Heart right ventricle (tissue), 16 donors: ENCODE measurements at regions not wholly inside any gene's neighbourhood (a gene's known extent, or its start where the extent isn't known, plus 50 kb on each side); places are given as distances from the start of the nearest gene placed in this dataset.

Experiments used
- ATAC-seq, 8 donors: fragments of 200-7000 bp; cut with Tn5 transposase; one replicate each; pipeline ENCODE4 v1.9.1; 2020; ENCODE audit warnings: mild to moderate bottlenecking in 8 of 8, moderate library complexity in 8 of 8, moderate number of reproducible peaks in 1 of 8
- DNase-seq, 2 donors: peaks; one replicate each; pipeline ENCODE4 v3.0.0-alpha.2; 2020
- H3K27ac ChIP-seq, 10 donors: fragments of 200-600 bp; sonication (generic) in 2 of 10; one replicate each; pipeline versions ENCODE4 v1.5.0 to v1.8.0; 2020 to 2022; ENCODE audit warnings: mild to moderate bottlenecking in 3 of 10
- H3K27me3 ChIP-seq, 7 donors: fragments of 200-600 bp; one replicate each; pipeline ENCODE4 v1.8.0; 2021 to 2022; ENCODE audit warnings: mild to moderate bottlenecking in 2 of 7
- H3K36me3 ChIP-seq, 9 donors: fragments of 200-600 bp; sonication (generic) in 1 of 9; one replicate each; pipeline versions ENCODE4 v1.5.0 to v1.8.0; 2020 to 2022; ENCODE audit warnings: mild to moderate bottlenecking in 2 of 9
- H3K4me1 ChIP-seq, 9 donors: fragments of 200-600 bp; sonication (generic) in 1 of 9; one replicate each; pipeline versions ENCODE4 v1.5.0 to v1.8.0; 2020 to 2022; ENCODE audit warnings: mild to moderate bottlenecking in 4 of 9
- H3K4me3 ChIP-seq, 10 donors: fragments of 200-600 bp; sonication (generic) in 2 of 10; one replicate each; pipeline versions ENCODE4 v1.5.0 to v1.8.0; 2020 to 2022; ENCODE audit warnings: mild to moderate bottlenecking in 7 of 10, moderate library complexity in 2 of 10
- H3K9me3 ChIP-seq, 11 donors: fragments of 200-600 bp in 10 of 11; sonication (generic) in 2 of 11; one replicate each; pipeline versions ENCODE4 v1.5.0 to v1.8.0; 2013 to 2022; ENCODE audit warnings: mild to moderate bottlenecking in 2 of 11, control low read depth in 1 of 11, moderate library complexity in 1 of 11
- CTCF ChIP-seq, 9 donors: fragments of 200-600 bp; sonication (generic) in 2 of 9; IDR thresholded peaks; one replicate each; pipeline versions ENCODE4 v1.5.0 to v1.8.0; 2021 to 2022; ENCODE audit warnings: antibody characterized with exemption in 9 of 9, mild to moderate bottlenecking in 5 of 9, moderate library complexity in 1 of 9
- whole genome bisulfite sequencing, 2 donors: extraction: QIAGEN DNeasy Blood & Tissue Kit; methylation state at CpG; one replicate each; pipeline ENCODE4 v1.1.7; 2013; ENCODE audit warnings: inconsistent platforms in 1 of 2; 5-methylcytosine and 5-hydroxymethylcytosine counted together
- intact Hi-C, 10 donors: fragments of 100-400 bp; cut with DNase I; formaldehyde crosslinking; loops; one replicate each; pipeline versions ENCODE4 v1.11.1 to v1.14.2; 2022
- donor health status: Arrhythmogenic right ventricular cardiomyopathy.
- donor health status: ischemic (EF 13 %, LVEDD 7.1; RV severe dilation, severe dysfunction).
- donor health status: healthy with polysubstance abuse.
- donor health status: DM: no; HTN: yes; CAD: no.
- donor health status: DM: no; HTN: no; CAD: no.
- donor health status: ischemic (EF 25% LVEDD 6.9; RV normal size, moderate dysfunction).
- donor health status: ischemic (EF 25% LVEDD 5.7; RV mildly dilated, moderate dysfunction).
- donor health status: healthy.
- donor health status: DM: yes; HTN: yes; CAD: no.
- donor health status: Ischemic cardiomyopathy.
- donor health status: ischemic (EF 35%, LVEDD 5.7; RV mildly dilated, moderate dysfunction).
- donor health status: nonischemic (EF 11% LVEDD 7.7; RV severe dilation, severe dysfunction).
- donor health status: DM: yes; HTN: yes; CAD: no.
- donor health status: PGD.
- donor health status: ischemic (EF 29% LVEDD 5.4; RV normal size, mild dysfunction).
- donor health status: nonischemic (EF 23%, LVEDD 6.1; RV moderate dilation, normal function).

- no peaks in the 10 kb centered on the region for H3K36me3 ChIP-seq
- no peak for ATAC-seq
- no peaks in the 10 kb centered on the region for H3K9me3 ChIP-seq
- TF ChIP-seq CTCF (IDR thresholded peaks at IDR 0.05): no peak
- no peak for DNase-seq
- H3K4me1 ChIP-seq: no peaks in the 10 kb centered on the region
- H3K27me3 ChIP-seq: no peaks in the 10 kb centered on the region
- intact Hi-C loops: no loop called here
- H3K4me3 ChIP-seq: no peak overlapping the region
- H3K27ac ChIP-seq: no peak overlapping the region
- WGBS, 2 donors: 40 to 45% methylated on average over 3 of the region's 3 CpGs
These were observed 1022.3 kb upstream of the WWC1 start for GRCh38 chr5:167269146-167269545.

GRCh38 chr5:167271081-167271480, 1020.4 kb upstream of the WWC1 start:
- no peak overlapping the region for H3K4me3 ChIP-seq
- H3K27me3 ChIP-seq: no peaks in the 10 kb centered on the region
- ATAC-seq (no peak), DNase-seq (no peak)
- peaks cover 0 to 3% (median 0%) of the 10 kb centered on the region in 11 donors for H3K9me3 ChIP-seq
- no peak for TF ChIP-seq CTCF (IDR thresholded peaks at IDR 0.05)
- WGBS, 2 donors: 78% methylated on average over 3 of the region's 3 CpGs
- no peak overlapping the region for H3K27ac ChIP-seq
- intact Hi-C loops: no loop called here
- H3K36me3 ChIP-seq: no peaks in the 10 kb centered on the region
- H3K4me1 ChIP-seq: no peaks in the 10 kb centered on the region

GRCh38 chr5:167271511-167271910, 1019.9 kb upstream of the WWC1 start:
- no peak overlapping the region for H3K4me3 ChIP-seq
- WGBS, 2 donors: 71 to 76% methylated on average over 4 of the region's 4 CpGs
- H3K4me1 ChIP-seq: no peaks in the 10 kb centered on the region
- H3K36me3 ChIP-seq: no peaks in the 10 kb centered on the region
- intact Hi-C loops: no loop called here
- no peak overlapping the region for H3K27ac ChIP-seq
- no peak for TF ChIP-seq CTCF (IDR thresholded peaks at IDR 0.05)
- DNase-seq: no peak
- no peak for ATAC-seq
- H3K27me3 ChIP-seq: no peaks in the 10 kb centered on the region
- peaks cover 0 to 3% (median 0%) of the 10 kb centered on the region in 11 donors for H3K9me3 ChIP-seq

- Histone ChIP-seq H3K27ac (no peak overlapping the region), H3K36me3 (no peaks in the 10 kb centered on the region), H3K9me3 (peaks cover 0 to 3% (median 0%) of the 10 kb centered on the region in 11 donors), H3K4me1 (no peaks in the 10 kb centered on the region), H3K27me3 (no peaks in the 10 kb centered on the region), H3K4me3 (no peak overlapping the region)
- 75 to 79% methylated on average over 3 of the region's 3 CpGs for WGBS, 2 donors
- no peak for TF ChIP-seq CTCF (IDR thresholded peaks at IDR 0.05)
- ATAC-seq (no peak), DNase-seq (no peak)
- intact Hi-C loops: no loop called here
These were observed 1011.3 kb upstream of the WWC1 start for GRCh38 chr5:167280111-167280510.

- Histone ChIP-seq H3K4me1 (no peaks in the 10 kb centered on the region), H3K27me3 (no peaks in the 10 kb centered on the region), H3K27ac (no peak overlapping the region), H3K36me3 (no peaks in the 10 kb centered on the region), H3K4me3 (no peak overlapping the region), H3K9me3 (peaks cover 0 to 2% (median 0%) of the 10 kb centered on the region in 11 donors)
- ATAC-seq (no peak), DNase-seq (no peak)
- 82 to 86% methylated on average over 3 of the region's 3 CpGs for WGBS, 2 donors
- TF ChIP-seq CTCF (IDR thresholded peaks at IDR 0.05): no peak
- intact Hi-C loops: no loop called here
These were observed 1009.5 kb upstream of the WWC1 start for GRCh38 chr5:167281925-167282324.
